ENCODE measurements at regions not wholly inside any gene's neighbourhood (a gene's known extent, or its start where the extent isn't known, plus 50 kb on each side); places are given as distances from the start of the nearest gene placed in this dataset.
"Not testable (repeated sequence)": the region's sequence is repeated elsewhere in the genome, so short reads cannot be mapped to it uniquely, and the experiment has no call there.

- no peak for DNase-seq
Observed at GRCh38 chr4:179164267-179164999, 1722.2 kb upstream of the AGA start.

- peak; percentile 93 for DNase-seq
Observed at GRCh38 chr4:179165000-179165738, 1722.9 kb upstream of the AGA start.

- no peak for DNase-seq
Observed at GRCh38 chr4:179165862-179166261, 1723.6 kb upstream of the AGA start.

DNA sequence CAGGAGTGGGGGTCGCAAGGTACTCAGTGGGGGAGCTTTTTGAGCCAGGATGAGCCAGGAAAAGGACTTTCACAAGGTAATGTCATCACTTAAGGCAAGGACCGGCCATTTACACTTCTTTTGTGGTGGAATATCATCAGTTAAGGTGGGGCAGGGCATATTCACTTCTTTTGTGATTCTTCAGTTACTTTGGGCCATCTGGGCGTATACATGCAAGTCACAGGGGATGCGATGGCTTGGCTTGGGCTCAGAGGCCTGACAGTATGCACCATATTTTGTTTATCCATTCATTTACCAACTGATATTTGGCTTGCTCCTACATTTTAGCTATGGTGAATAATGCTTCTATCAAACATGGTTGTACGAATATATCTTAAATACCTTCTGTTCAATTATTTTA is 1728.1 kb upstream of the AGA start:
- not testable (repeated sequence) for DNase-seq

GRCh38 chr4:179182741-179183140 is 1740.5 kb upstream of the AGA start:
- no peak for DNase-seq

DNA sequence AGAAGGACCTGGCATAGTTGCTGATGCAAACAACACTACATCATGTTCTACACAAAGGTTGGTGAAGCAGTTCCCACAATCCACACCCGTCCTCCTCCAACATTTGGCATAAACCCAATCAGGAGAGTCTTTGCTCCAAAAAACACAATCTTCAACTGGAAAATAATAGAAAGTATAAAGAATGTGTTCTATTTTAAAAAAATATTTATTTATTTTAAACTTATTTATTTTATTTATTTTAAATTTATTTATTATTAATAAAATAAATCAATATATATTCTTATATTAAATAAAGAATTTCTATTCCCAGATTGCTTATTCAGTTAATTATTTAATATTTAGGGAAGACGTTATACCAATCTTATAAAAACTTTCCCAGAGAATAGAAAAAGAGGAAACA is 1753.7 kb upstream of the AGA start:
- no peak for DNase-seq

- no peak for DNase-seq
Observed at GRCh38 chr4:179196511-179196910, 1754.3 kb upstream of the AGA start.

DNA sequence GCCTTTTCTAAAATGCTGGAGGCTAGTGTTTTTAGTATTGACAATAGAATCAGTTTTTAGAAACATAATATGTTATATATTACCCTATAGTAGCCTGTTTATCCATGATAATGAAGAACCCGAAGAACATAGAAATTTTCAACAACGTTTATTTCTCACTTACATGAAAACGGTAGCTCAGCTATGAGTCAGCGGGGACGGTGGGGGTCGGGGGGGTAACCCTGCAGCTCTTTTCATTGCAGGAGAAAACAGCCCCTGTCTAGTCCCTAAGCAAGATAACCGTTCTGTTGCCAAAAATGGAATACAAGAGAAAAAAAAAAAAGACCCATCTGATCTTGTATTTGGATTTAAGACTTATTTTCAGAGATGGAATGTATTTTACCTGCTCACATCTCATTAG is 1758.4 kb upstream of the AGA start:
- no peak for DNase-seq

DNA sequence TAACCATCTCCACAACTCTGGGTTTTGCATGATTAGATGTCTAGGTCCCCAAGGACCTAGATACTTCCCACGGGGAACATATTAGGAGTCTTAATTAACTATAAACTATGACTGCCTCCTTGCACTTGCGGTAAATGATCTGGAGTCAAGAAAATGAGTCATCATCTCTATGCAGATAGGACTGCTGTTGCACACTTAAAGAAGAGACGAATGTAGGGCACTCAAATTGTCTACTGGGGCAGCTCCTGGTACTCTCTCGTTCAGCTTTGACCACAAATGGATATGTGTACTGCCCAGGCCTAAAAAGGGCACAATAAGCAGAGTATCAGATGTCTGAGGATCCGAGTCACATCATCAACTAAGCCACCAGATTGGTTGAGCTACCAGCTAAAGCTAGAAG is 1783.4 kb upstream of the AGA start:
- no peak for DNase-seq

GRCh38 chr4:179248821-179249220 is 1806.6 kb upstream of the AGA start:
- no peak for DNase-seq

GRCh38 chr4:179268791-179269190 is 1826.6 kb upstream of the AGA start:
- no peak for DNase-seq

DNA sequence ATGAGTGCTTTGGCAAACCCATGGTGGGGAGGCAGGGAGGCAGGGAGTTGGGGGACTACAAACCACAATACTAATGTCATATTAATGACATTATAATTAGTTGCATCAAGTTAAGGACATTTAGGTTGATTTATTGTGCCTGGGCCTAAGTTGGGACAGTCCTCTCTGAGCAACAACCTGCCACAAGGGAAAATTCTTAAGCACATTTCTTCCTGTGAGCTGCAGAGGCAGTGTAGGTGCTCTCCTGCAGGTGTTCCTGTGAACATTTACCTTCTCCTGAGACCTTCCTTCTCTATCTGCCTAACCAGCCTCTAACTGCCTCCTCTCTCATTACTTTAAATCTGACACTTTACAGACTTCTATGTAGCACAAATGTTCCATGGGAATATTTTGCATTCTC is 1830.0 kb upstream of the AGA start:
- DNase-seq = no peak

- no peak for DNase-seq
Observed at GRCh38 chr4:179278647-179279046, 1836.4 kb upstream of the AGA start.

GRCh38 chr4:179285696-179286095 is 1843.5 kb upstream of the AGA start:
- DNase-seq = peak; percentile 87

DNA sequence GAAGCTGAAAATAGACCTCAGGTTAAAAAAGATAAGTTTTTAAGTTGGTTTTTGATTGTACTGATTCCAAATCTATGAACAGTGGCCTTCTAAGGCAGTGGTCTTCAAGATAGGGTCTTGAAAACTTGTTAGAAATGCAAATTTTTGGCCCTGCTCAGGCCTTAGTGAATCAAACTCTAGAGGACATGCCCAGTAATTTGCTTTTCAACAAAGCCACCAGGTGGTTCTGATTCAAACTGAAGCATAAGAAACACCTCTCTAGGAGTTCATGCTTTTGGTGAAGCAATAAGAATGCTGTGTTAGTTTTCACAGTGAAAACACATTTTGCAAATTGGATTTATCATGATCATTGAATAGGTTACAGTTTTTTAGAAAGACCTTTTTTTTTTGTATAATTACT is 1849.4 kb upstream of the AGA start:
- DNase-seq = no peak

GRCh38 chr4:179292468-179292867 is 1850.2 kb upstream of the AGA start:
- DNase-seq = peak; percentile 24

- DNase-seq = no peak
Observed at GRCh38 chr4:179307297-179308136, 1865.3 kb upstream of the AGA start.

DNA sequence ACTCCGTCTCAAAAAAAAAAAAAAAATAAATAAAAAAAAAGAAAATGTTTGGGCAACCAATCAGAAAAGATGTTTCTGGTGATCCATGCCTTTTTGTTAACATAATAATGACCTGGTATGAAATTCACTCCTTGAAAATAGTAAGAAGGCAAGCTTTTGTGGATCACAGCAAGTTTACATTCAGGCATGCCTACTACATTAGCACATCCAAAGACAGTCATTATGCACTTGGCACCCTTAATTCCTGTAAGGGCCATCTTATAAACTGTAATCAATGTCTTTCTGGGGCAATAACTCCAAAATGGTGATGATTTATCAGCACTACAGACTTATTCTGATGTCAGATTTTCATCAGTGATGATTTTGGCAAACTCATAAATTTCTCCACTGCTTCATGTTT is 1871.6 kb upstream of the AGA start:
- no peak for DNase-seq

DNA sequence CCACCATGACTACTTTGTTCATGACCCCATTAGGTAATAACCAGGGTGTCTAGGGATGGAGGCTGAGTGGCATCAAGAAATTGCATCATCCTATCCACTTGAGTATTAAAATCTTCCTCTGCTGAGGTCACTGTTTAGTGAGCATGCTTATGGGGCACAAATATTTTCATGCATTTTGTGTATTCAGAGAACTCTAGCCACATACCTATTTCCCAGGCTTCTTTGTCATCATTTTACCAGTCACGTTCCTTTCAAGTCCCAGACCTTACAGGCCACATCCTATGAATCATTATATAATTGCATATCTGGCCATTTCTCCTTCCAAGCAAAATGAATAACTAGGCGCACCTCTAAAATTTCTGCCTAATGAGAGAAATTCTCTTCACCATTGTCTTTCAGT is 1882.9 kb upstream of the AGA start:
- no peak for DNase-seq

GRCh38 chr4:179328627-179329026 is 1886.4 kb upstream of the AGA start:
- no peak for DNase-seq

DNA sequence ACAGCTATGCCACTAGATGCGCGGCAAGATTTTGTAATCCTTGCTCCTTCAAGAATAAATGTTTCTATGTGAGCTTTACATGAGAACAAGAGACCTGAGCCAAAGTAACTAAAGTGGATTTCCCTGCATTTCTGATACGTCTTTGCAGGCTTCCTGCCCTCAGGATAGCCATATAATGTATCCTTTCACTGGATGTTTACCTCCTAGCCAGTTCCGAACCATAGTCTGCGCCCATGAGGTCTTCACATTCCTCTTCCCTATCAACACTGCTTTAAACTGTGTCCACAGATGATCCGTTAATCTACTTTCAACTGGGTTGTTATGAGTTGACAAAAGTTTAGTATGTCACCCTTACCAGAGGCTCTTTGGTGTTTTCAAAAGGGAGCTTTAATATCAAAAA is 1889.1 kb upstream of the AGA start:
- no peak for DNase-seq

DNA sequence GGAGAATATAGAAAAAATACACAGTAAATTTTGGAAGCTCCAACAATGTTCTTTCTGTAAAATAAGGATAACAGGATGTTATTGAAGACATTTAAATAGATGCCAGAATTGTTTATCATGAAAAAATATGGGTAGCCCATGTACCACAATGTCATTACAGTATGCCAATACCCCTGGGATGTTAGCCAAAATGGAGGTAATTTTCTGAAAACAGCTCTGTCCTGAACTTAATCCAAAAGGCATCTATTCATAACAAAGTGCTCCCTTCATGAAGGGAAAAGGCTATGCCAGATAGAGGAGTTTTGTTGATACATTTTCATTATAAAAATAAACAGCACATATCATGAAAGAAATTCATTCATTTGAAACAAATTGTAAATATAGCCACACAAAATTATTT is 1902.6 kb upstream of the AGA start:
- DNase-seq = no peak

- DNase-seq = no peak
Observed at GRCh38 chr4:179352221-179352620, 1910.0 kb upstream of the AGA start.

GRCh38 chr4:179353786-179354185 is 1911.5 kb upstream of the AGA start:
- no peak for DNase-seq
